GM18519 (cell line): ENCODE measurements at regions not wholly inside any gene's neighbourhood (a gene's known extent, or its start where the extent isn't known, plus 50 kb on each side); places are given as distances from the start of the nearest gene placed in this dataset.
"Not testable (repeated sequence)": the region's sequence is repeated elsewhere in the genome, so short reads cannot be mapped to it uniquely, and the experiment has no call there.

Source experiments
- ATAC-seq: cut with Tn5 transposase; IDR thresholded peaks from one replicate; pipeline ENCODE4 v1.9.1; 2021; ENCODE audit warnings: mild to moderate bottlenecking, moderate library complexity; ENCODE audit not compliant: unreplicated experiment, low FRiP score

DNA sequence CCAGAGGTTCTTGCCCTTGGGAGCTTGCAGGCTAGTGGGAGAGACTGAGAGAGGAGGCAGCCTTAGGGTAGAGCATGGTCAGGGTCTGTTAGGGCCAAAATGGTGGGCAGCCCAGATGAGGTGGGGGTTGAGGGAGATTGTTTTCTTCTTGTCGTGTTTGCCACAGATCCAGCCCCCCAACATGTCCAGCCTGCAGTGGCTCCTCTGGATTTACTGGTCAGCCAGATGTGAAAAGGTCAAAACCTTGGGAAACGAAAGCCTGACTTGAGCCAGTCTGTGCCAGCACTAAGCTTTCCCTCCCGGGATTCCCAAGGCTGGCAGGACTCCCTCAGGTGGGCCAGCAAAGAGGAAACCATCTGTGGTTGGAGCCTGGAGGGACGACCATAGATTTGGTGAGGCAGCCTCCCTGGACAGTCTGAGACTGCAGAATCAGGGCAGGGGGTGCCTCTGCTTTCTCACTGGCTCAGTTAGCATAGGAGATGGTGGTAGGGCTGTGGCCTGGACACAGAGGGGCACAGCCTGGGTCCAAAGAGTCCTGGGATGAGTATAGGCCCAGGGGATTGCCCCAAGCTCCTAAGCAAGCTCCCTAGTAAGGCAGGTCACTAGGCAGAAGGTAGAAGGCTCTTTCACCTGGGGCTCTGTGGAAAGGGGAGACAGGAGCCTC lies 51.2 kb upstream of the PRR23C start:
- ATAC-seq, result no peak

- ATAC-seq, result no peak
Measured at GRCh38 chr3:139096670-139097069, 52.0 kb upstream of the PRR23C start.

- ATAC-seq, result no peak
Measured at GRCh38 chr3:139098391-139098790, 53.7 kb upstream of the PRR23C start.

GRCh38 chr3:139099968-139100817 lies 55.5 kb upstream of the PRR23C start:
- ATAC-seq, result no peak

GRCh38 chr3:139100821-139101220 lies 56.1 kb upstream of the PRR23C start:
- no peak for ATAC-seq

GRCh38 chr3:139101396-139101795 lies 56.7 kb upstream of the PRR23C start:
- ATAC-seq, result no peak

DNA sequence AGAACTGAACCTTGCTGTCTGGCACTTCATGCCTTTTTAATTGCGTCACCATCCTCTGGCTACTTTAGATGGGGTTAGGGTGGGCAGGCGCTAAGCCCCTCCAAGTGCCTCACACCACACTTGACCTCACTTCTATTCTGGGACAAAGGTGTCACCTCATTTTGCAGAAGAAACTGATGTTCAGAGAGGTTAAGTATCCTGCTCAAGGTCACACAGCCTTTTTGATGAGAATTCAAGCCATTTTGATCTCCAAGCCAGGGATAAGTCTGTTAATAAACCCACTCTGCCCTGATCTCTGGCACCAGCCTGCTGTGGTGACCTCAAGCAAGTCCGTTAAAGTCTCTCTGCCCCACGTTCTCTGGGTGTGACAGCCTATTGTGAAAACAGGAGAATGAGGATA lies 58.8 kb upstream of the PRR23C start:
- ATAC-seq, result no peak

DNA sequence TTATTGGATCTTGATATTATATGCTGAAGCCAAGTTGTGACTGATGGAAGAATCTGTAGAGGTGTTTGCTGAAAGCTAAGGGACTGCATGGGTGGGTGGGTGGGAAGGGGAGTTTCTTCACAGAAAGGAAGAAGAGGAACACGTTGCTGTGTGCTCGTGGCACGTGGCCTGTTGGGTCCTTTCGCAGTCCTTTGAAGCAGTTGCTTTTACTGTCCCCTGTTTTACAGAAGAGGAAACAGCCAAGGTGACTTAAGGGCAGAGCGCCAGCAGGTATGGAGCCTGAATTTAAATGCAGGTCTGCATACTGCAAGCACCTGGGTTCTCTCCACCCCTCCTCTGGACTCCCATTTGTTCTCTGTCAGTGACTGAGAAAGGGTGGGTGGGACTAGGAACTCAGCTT lies 59.4 kb upstream of the PRR23C start:
- no peak for ATAC-seq

DNA sequence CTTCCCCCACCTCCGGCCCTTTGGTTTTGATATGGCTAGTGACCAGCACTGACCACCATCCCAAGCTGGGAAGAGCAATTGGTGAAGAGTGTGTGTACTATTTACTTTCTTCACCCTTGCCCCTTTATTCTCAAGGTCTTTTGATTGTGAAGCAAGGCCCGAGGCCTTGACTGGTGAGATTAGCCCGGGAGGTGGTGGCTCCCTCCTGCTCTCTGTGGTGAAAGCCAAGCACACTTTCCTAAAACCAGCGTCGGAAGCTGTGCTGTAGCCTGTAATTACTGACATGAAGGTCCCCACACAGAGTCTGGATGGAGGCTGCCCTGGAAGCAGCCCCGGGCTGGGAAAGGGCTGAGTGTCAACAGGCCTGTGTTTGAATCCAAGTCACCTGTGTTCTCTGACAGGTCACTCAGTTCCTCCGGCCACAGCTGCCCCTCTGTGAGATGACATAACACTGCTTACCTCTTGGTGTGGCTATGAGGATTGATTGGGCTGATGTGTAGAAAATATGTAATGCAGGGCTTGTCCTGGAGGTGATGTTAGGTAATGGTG lies 60.5 kb upstream of the PRR23C start:
- no peak for ATAC-seq

GRCh38 chr3:139106013-139106932 lies 61.6 kb upstream of the PRR23C start:
- no peak for ATAC-seq

GRCh38 chr3:139107424-139108252 lies 62.9 kb upstream of the PRR23C start:
- ATAC-seq, result no peak

DNA sequence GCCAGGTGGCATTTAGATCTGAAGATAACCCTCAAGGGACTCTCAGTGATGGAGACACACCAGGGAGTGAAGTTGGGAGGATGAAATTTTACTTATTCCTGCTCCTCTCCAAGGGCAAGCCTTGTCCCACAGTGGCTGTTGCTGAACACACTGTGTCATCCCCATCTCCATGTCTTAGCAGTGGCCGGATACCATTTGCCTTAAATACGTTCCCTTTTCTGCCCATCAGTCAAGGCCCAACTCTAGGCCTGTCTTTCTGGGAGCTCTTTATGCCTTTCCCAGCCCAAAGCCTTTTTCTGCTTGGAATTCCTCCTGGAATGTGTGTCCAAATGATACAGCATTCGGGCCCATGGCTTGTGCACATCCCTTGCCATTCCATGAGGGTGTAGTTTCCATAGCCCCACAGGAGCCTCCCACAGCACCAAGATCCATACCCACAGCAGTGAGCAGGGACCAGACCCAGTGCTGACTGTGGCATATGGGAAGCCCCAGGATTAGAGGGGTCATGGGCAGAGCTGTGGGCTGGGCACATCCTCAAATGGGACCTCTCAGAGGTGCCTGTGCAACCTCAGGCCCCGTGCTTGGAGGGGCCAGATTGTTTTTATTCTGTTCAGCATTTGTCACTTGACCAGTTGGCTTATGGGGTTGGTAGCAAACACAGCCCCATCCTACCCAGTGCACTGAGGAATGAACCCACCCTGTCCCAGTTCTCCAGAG lies 63.7 kb upstream of the PRR23C start:
- ATAC-seq, result no peak

DNA sequence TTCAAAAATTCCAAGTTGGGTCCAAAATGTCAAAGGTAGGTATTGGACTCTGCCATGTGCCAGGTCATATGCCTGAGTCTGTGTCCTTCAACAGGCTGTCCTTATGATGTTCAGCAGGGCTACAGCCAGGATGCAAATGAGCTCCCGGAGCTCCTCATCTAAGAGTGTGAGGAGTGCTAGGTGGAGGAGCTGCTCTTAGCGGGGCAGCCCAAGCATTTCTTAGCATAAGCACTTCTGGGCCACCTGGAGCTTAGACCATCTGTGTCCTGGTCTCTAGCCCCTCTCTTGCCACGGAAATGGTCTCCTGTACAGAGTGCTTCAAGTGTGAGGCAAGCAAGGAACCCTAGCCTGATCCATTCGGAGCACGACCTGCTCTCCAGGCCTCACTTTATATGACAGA lies 64.6 kb upstream of the PRR23C start:
- ATAC-seq, result no peak

DNA sequence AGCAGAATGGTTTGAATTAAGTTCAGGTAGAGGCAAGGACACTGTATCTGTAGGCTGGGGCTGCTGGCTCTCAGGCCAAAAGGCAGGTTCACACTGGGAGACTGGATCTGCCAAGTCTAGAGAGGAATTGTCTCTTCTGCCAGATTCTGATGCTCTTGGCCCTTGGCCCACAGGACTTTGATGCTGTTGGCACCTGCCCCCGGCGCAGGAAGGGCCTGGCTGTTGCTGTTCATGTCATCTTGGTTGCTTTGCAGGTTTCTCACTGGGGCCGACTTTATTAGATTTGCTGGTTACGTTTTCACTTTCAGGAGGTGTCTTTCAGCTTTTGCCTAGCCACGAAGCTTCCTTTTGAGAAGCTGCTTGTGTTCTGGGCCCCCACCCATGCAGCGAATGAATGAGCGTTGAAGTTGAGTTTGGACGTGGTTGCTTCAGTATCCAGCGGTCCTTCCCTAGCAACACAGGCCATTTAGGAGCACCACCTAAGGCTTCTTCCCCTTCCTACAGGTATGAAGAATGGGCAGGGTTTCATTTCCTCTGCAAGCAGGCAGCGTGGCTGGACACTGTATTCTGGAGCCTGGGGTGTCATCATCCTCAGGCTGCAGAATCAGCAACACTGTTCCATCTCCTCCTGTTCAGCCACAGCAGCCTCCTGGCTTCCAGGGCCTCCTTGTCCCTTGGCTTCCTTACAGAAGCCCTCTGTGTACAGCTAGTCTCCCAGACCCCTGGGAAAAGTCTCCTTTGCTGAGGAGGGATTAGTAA lies 65.6 kb upstream of the PRR23C start:
- ATAC-seq, result no peak

DNA sequence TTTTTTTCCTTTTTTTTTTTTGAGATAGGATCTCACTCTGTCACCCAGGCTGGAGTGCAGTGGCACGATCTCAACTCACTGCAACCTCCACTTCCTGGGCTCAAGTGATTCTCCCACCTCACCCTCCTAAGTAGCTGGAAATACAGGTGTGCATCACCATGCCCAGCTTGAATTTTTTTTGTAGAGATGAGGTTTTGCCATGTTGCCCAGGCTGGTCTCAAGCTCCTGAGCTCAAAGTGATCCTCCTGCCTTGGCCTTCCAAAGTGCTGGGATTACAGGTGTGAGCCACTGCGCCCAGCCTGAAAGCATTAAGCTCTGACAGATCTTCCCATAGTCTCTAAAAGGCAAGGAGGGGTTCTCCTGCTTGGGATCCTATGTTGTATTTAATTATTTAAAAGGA lies 66.2 kb upstream of the PRR23C start:
- not testable (repeated sequence) for ATAC-seq

GRCh38 chr3:139111392-139112229 lies 66.9 kb upstream of the PRR23C start:
- ATAC-seq, result peak; percentile 53

DNA sequence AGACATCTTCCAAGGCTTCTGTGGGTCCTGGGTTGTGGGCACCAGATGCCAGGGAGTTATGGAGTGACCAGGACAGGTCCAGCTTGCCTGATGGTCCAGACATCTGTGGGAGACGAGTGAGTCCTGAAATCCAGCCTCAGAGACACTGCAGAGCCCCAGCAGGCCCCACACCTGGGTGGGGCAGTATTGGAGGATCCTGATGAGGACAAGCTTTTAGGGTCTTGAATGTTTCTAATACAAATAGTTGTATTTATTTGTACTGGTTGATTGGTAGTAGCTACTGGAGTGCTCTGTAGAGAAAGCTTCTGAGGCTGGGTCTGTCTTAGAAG lies 67.5 kb upstream of the PRR23C start:
- ATAC-seq, result no peak
